Mucosa of descending colon (tissue), 3 donors: ENCODE measurements at regions not wholly inside any gene's neighbourhood (a gene's known extent, or its start where the extent isn't known, plus 50 kb on each side); places are given as distances from the start of the nearest gene placed in this dataset.

Experiments
- ATAC-seq: fragments of 200-7000 bp; cut with Tn5 transposase; one replicate; pipeline ENCODE4 v1.9.1; 2020; ENCODE audit warnings: mild to moderate bottlenecking, moderate library complexity
- DNase-seq, 3 donors: peaks; one replicate each; pipeline ENCODE4 v3.0.0-alpha.2; 2020
- H3K36me3 ChIP-seq: fragments of 200-600 bp; one replicate; pipeline ENCODE4 v1.8.0; 2021; ENCODE audit warnings: low read depth, mild to moderate bottlenecking
- H3K4me1 ChIP-seq: fragments of 200-600 bp; one replicate; pipeline ENCODE4 v1.8.0; 2021; ENCODE audit warnings: low read depth, mild to moderate bottlenecking
- H3K4me3 ChIP-seq: fragments of 200-600 bp; one replicate; pipeline ENCODE4 v1.8.0; 2021; ENCODE audit warnings: mild to moderate bottlenecking
- H3K9me3 ChIP-seq: fragments of 200-600 bp; one replicate; pipeline ENCODE4 v1.8.0; 2021; ENCODE audit warnings: mild to moderate bottlenecking
- CTCF ChIP-seq: fragments of 200-600 bp; IDR thresholded peaks from one replicate; pipeline ENCODE4 v1.8.0; 2022; ENCODE audit warnings: antibody characterized with exemption, mild to moderate bottlenecking
- intact Hi-C, 2 donors: fragments of 100-400 bp; cut with DNase I in 1 of 2; cut with micrococcal nuclease in 1 of 2; formaldehyde crosslinking; loops; one replicate each; pipeline versions ENCODE4 v1.11.0 to v1.11.1; 2022; cut with DNase I, micrococcal nuclease
- donor health status: DM: no; HTN: no; CAD: no; lungs with moderate emphysema.
- donor health status: DM: no; HTN: no; CAD: no.
- donor health status: DM: no; HTN: yes; CAD: no.

GRCh38 chr12:124720681-124721500 lies 142.8 kb downstream of the SCARB1 start:
- ATAC-seq: peak; percentile 27

GRCh38 chr12:124720004-124720680 lies 143.5 kb downstream of the SCARB1 start:
- intact Hi-C loops: no loop called here
- peak; percentile 18 for ATAC-seq
- H3K4me3 ChIP-seq: no peak overlapping the region
- TF ChIP-seq CTCF: no peak
- peaks cover 3% of the 10 kb centered on the region for H3K4me1 ChIP-seq
- H3K9me3 ChIP-seq: no peaks in the 10 kb centered on the region
- no peak for DNase-seq
- no peaks in the 10 kb centered on the region for H3K36me3 ChIP-seq

More at GRCh38 chr12:124720681-124721500, 142.8 kb downstream of the SCARB1 start:
- no peak for TF ChIP-seq CTCF
- no peaks in the 10 kb centered on the region for H3K36me3 ChIP-seq
- intact Hi-C loops: no loop called here
- no peak overlapping the region for H3K4me3 ChIP-seq
- no peaks in the 10 kb centered on the region for H3K9me3 ChIP-seq
- DNase-seq: no peak
- H3K4me1 ChIP-seq: no peaks in the 10 kb centered on the region

GRCh38 chr12:124719231-124719630 lies 144.4 kb downstream of the SCARB1 start:
- Histone ChIP-seq H3K4me3 (no peak overlapping the region), H3K4me1 (peaks cover 3% of the 10 kb centered on the region), H3K36me3 (no peaks in the 10 kb centered on the region), H3K9me3 (no peaks in the 10 kb centered on the region)
- intact Hi-C loops: no loop called here
- no peak for TF ChIP-seq CTCF
- no peak for ATAC-seq
- DNase-seq: no peak

GRCh38 chr12:124718458-124718857 lies 145.2 kb downstream of the SCARB1 start:
- TF ChIP-seq CTCF: no peak
- intact Hi-C loops: no loop called here

GRCh38 chr12:124718036-124718435 lies 145.6 kb downstream of the SCARB1 start:
- Histone ChIP-seq H3K4me3 (no peak overlapping the region), H3K9me3 (no peaks in the 10 kb centered on the region), H3K36me3 (no peaks in the 10 kb centered on the region), H3K4me1 (peaks cover 8% of the 10 kb centered on the region)
- ATAC-seq: no peak
- no peak for TF ChIP-seq CTCF
- DNase-seq: no peak
- intact Hi-C loops: no loop called here

More at GRCh38 chr12:124718458-124718857, 145.2 kb downstream of the SCARB1 start:
- ATAC-seq (no peak), DNase-seq (no peak)
- H3K4me3 ChIP-seq: no peak overlapping the region
- H3K9me3 ChIP-seq: no peaks in the 10 kb centered on the region
- H3K36me3 ChIP-seq: no peaks in the 10 kb centered on the region
- H3K4me1 ChIP-seq: peaks cover 8% of the 10 kb centered on the region
